GM12873 (cell line): ENCODE measurements at regions not wholly inside any gene's neighbourhood (a gene's known extent, or its start where the extent isn't known, plus 50 kb on each side); places are given as distances from the start of the nearest gene placed in this dataset.

Experiments used
- TF ChIP-seq, protein P1 (sequence below): IDR thresholded peaks from 2 replicates; pipeline ENCODE4 v1.5.1; 2012; ENCODE audit warnings: low read depth, mild to moderate bottlenecking, moderate library complexity, low read length, control low read depth; ENCODE audit not compliant: insufficient read depth; ENCODE audit errors: missing control alignments

DNA sequence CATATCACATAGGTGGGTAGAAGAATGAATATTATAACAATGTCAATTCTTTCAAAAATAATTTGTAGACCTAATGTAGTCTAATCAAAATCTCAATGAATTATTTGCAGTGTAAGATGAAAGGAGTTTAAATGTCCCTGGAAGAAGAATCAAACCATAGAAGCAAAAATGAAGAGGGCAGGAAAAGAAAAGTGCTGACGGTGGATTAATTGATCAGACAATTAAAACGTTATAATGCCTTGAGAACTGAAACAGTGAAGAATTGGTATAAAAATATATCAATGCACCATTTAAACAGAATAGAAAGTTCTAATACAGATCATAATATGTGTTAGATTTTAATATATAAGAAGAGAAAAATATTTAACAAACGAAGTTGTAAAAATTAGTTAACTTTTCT lies 109.8 kb downstream of the TYW3 start:
- TF ChIP-seq, protein P1, sequence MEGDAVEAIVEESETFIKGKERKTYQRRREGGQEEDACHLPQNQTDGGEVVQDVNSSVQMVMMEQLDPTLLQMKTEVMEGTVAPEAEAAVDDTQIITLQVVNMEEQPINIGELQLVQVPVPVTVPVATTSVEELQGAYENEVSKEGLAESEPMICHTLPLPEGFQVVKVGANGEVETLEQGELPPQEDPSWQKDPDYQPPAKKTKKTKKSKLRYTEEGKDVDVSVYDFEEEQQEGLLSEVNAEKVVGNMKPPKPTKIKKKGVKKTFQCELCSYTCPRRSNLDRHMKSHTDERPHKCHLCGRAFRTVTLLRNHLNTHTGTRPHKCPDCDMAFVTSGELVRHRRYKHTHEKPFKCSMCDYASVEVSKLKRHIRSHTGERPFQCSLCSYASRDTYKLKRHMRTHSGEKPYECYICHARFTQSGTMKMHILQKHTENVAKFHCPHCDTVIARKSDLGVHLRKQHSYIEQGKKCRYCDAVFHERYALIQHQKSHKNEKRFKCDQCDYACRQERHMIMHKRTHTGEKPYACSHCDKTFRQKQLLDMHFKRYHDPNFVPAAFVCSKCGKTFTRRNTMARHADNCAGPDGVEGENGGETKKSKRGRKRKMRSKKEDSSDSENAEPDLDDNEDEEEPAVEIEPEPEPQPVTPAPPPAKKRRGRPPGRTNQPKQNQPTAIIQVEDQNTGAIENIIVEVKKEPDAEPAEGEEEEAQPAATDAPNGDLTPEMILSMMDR = no peak

DNA sequence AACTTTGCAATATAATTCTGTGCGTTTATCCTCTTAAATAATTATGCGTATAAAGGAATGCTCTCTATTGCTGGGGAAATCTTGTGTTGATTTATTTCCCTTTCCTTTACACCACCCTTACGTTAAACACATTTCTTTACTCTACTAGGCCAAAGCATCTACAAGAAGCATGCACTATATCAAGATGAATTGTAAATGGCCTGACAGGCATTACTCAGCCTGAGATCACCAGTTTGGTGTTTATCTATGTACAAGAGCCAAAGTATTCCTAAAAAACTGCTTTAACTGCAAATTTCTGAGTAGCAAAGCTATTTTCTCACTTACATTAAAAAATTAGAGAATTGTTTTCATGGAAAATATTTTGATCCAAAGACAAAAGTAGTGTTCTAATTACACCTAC lies 114.8 kb downstream of the TYW3 start:
- TF ChIP-seq, protein P1 = no peak

DNA sequence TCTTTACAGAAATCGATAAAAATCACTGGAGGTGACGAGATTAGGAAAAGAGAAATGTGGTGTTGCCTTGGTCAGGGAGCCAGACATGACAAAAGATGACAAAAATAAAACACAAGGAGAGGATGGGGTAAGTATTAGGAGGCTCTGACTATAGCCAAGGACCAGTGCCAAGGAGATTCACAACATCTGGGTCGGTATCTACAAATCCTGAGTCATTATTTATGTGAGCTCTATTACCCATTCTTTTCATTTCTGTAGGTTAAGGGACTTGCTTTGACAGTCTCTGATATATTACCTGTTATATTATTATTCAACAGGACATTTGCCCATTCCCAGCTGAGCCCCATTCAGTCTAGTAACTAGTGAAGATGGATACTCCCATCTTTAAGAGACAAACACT lies 120.8 kb downstream of the TYW3 start:
- TF ChIP-seq, protein P1 = no peak

DNA sequence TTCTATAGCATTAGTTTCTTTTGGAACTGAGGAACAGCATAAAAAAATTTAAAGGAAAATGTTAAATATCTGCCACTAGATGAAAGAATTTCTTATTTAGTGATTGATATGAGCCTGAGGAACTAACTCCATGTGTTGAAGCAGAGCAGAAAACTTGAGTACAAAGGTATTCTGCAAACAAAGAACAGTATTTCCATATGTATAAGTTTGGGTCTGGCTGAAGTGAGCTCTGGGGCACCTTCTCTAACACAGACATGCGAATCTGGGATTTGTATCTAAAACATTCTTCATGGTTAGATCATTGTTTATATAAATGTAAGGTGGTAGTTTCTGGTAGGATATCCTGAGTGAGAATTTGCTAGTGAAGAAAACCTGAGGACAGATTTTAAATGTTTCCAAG lies 123.2 kb downstream of the TYW3 start:
- TF ChIP-seq, protein P1 = no peak

DNA sequence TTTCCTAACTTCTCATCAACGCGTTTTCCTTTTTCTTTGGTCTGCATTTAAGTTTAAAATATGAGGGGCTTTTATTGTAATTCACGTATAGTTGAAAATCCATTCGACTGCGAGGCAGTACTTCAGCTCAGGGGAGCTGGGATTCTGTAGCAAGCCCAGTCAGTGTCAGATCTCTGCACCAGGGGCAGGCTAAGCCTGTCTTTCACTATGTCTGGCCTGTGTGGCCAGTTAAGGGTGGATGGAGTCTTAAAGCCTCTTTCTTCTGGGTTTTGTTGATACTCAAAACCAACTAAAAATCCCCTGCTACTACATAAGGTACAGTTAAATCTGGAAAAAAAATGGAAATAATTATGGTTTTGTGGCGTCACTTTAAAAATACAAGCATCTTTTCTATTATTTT lies 124.7 kb downstream of the TYW3 start:
- TF ChIP-seq, protein P1 = no peak

DNA sequence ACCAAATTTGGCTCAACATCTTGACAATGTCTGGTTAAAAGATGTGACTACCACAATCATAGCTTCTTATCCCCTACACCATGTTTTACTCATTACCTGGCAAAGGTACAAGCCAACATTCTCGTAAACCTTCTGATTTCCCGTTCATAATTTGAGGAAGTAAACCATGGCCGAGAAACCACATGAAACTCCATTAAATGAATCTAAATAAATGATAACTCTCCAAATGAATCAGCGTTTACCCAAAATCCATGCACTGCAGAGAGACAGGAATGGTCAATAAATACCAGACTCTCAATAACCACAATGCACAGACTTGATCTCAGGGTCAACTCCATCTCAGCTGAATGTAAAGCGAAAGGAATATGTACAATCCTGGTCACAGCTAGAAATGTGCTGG lies 125.2 kb downstream of the TYW3 start:
- TF ChIP-seq, protein P1 = no peak

DNA sequence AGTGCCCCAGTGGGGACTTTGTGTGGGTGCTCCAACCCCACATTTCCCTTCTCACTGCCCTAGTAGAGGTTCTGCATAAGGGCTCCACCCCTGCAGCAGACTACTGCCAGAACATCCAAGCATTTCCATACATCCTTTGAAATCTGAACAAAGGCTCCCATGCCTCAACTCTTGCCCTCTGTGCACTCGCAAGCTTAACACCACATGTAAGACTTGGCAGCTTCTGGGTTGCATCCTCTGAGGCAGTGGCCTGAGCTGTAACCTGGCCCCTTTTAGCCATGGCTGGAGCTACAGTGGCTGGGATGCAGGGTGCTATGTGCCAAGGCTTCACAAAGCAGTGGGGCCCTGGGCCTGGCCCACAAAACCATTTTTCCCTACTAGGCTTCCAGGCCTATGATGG lies 128.9 kb downstream of the TYW3 start:
- TF ChIP-seq, protein P1 = no peak
